GM19043 (cell line): ENCODE measurements at regions not wholly inside any gene's neighbourhood (a gene's known extent, or its start where the extent isn't known, plus 50 kb on each side); places are given as distances from the start of the nearest gene placed in this dataset.

Experiments
- ATAC-seq: cut with Tn5 transposase; IDR thresholded peaks from one replicate; pipeline ENCODE4 v1.9.1; 2021; ENCODE audit warnings: low read depth; ENCODE audit not compliant: unreplicated experiment

DNA sequence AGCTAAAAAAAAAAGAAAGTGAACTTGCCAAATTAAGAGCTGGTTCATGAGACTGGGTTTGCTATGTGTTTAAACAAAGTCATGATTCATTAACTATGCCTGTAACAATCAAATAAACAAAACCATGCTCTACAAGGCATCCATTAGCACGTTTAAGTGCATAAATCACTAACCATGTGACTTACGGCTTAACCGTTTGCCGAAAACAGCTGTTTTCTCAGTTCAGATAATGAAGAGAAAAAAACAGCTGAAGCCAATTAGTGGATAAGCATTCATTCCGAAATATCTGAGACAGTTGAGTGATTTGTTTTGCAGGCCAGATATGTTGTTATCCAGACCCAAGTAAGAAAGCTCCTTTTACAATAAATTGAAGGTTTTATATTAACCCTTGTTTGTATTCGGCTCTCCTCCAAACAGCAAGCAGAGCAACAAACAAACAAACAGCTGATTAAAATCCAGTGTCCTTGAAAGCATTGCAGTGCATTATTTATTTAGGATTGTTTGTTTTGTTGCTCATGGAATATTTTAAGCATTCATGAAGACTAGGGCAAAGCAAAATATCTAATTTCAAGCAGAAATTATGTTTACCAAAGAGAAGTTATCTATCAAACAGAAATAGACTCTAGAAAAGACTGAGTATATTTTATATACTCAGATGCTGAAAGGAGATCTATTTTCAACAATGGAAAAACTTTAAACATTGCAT, 343.5 kb downstream of the RFPL4B start:
- no peak for ATAC-seq

DNA sequence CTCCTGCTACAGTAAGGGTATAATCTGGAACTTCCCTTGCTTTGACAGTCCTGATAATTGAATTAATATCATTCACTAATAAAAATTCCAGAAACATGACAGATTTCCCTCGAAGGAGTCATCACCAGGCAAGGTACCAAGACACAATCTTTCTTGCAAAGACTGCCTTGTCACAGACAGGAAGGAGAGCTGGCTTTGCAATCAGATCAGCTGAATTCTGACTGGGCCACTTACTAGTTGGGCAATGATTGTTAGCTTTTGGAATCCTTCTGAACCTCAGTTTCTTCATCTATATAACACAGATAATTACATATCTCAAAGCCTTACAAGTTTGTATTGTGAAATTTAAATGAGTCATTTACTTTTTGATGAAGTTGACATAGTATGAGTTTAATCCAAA, 344.2 kb downstream of the RFPL4B start:
- no peak for ATAC-seq

DNA sequence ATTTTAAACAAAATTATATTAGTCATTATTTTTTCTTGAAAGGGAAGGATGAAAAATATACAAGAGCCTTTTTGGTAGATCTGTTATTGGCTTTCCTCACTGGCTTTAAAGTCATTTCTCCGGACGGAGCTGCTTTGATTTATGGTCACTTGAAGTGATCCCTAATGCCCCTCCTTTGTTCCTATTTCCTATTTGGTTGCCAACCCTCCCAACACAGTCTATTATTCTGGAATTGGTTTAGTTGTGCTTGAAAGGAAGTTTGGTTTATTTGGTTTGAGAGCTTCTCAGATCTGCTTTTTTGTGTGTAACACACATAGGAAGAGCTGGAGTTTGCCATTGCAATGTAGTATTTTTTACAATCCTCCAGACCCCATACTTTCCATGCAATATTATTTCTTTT, 347.9 kb downstream of the RFPL4B start:
- ATAC-seq: no peak

GRCh38 chr6:112697265-112697664, 350.1 kb downstream of the RFPL4B start:
- no peak for ATAC-seq

- no peak for ATAC-seq
Observed at GRCh38 chr6:112701201-112701600, 354.1 kb downstream of the RFPL4B start.

- ATAC-seq: no peak
Observed at GRCh38 chr6:112710710-112711109, 363.6 kb downstream of the RFPL4B start.

DNA sequence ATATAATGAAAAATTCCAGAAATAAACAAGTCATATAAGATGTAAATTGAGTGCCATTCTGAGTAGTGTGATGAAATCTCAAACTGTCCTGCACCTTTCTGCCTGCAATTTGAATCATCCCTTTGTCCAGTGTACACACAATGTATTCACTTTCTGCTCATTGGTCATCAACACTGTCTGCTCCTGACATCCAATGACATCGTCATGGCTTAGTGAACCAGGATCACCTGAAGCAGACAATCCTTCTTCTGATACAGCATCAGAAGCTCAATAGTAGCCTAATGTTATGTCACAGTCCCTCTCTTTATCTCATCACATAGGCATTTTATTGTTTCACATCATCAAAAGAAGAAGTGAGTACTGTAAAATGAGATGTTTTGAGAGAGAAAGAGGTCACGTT, 366.3 kb downstream of the RFPL4B start:
- ATAC-seq: no peak

GRCh38 chr6:112717401-112717800, 370.3 kb downstream of the RFPL4B start:
- no peak for ATAC-seq

DNA sequence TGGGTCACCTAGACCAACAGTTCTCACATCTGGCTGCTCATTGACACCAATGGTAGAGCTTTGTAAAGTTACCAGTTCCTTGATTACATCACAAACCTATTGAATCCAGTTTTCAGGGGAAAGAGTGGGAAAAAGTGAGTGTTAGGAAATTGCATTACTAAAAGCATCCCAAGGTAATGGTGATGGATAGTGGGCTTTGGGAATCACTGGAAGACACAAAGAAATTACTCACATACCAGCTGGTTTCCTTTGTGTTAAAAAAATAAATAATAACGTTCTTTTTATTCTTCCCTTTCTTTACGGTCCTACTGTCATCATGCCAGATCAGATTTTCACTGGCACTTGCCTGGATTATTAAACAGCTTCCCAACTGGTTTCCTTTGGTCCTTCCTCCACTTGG, 370.7 kb downstream of the RFPL4B start:
- ATAC-seq: no peak

GRCh38 chr6:112725541-112726085, 378.5 kb downstream of the RFPL4B start:
- no peak for ATAC-seq

DNA sequence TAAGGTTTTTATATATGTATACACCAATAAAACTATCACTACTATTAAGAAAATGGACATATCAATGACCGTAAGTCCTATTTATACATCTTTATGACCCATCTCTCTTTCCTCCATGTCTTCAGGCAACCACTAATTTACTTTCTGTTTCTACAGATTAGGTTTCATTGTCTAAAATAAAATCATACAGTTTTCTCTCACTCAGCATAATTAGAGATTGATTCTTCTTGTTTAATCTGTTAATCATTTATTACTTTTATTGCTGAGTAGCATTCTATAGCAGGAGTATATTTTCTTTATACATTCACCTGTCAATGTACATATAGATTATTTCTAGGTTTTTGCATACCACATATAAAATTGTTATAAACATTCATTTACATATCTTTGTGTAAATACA, 388.0 kb downstream of the RFPL4B start:
- ATAC-seq: no peak

GRCh38 chr6:112739766-112740165, 392.6 kb downstream of the RFPL4B start:
- ATAC-seq: no peak

GRCh38 chr6:112743323-112743722, 396.2 kb downstream of the RFPL4B start:
- no peak for ATAC-seq

DNA sequence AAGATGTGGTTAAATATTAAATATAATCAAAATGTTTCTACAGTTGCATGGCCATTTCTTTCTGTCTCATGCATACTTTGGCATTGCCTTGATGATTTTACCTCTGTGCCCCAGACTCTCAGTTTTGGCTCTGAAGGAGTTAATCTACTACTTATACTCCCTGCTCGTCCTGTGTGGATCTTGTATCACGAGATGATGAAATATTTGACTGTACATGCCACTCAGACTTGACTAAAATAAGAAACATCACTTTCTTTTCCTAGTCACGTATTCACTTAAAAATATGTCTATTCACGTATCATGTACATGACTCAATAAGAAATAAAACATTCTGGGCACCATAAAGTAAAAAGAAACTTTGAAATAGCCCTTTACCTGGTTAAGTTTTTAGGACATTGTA, 397.7 kb downstream of the RFPL4B start:
- no peak for ATAC-seq

GRCh38 chr6:112745765-112746164, 398.6 kb downstream of the RFPL4B start:
- ATAC-seq: no peak

GRCh38 chr6:112749673-112750072, 402.5 kb downstream of the RFPL4B start:
- no peak for ATAC-seq

DNA sequence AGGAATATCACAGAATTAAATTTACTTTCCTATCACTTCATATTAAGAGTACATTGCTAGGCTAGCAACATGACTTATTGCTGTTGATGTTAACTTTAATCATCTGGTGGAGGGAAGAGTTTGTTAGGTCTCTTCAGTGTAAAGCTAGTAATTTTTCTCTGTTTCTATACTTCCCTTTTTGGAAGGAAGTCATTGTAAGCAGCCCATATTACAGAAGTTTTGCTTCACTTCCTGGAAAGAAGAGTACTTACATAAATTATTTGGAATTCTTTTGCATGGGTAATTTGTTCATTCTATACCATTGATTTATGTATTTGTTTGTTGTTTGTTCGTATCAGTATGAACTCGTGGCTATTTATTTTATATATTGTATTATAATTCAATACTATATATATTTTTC, 405.2 kb downstream of the RFPL4B start:
- no peak for ATAC-seq

GRCh38 chr6:112752791-112753190, 405.7 kb downstream of the RFPL4B start:
- no peak for ATAC-seq

DNA sequence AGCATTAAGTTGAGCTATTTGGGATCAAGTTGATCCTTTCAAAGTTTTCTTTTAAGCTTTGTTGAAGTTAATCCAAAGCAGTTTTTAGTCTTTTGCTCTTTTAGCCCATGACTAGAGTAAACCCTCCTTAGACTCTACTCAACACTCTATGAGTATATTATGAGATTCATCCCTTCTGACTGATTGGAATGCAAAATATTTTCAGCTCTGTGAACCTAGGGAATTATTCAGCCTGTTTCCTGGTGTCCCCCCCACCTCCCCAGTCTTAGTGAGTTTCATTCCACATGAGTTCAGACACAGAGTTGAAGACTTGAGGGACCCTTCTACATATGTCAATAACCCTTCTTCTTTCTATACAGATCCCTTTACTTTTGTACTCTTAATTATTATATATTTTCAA, 413.7 kb downstream of the RFPL4B start:
- no peak for ATAC-seq

- no peak for ATAC-seq
Observed at GRCh38 chr6:112761740-112762139, 414.6 kb downstream of the RFPL4B start.

DNA sequence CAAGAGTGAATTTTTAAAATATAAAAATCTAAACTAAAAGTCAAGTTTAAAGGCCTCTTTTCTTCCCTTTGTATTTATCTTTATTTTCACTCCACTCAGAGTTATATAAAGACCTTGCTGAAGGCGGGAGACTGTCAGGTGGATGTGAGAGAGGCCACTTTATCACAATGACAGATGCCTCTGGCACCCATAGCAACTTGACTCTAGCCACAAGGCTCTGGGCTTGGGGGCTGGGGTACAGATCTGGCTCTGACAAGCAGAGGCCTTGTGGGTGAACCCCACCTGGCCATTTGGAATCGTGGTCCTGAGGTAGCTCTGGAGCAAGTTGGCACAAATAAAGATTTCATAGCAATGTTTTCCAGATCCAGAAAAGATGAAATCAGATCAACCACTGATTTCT, 417.2 kb downstream of the RFPL4B start:
- no peak for ATAC-seq

DNA sequence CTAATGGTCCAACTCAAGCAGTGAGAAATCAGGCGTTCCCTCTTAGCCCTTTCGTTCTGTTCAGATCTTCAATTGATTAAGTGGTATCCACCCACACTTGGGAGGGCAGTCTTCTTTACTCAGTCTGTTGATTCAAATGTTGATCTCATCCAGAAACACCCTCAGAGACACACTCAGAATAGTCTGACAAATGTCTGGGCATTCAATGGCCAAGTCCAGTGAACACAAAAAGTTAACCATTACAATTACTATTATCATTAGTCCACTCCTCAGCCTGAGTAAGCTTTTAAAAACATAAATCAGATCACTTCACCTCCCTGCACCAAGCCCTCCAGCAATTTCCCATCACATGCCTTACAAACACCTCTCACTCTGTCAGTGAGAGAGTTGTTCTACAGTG, 423.2 kb downstream of the RFPL4B start:
- ATAC-seq: no peak

- no peak for ATAC-seq
Observed at GRCh38 chr6:112773187-112773586, 426.1 kb downstream of the RFPL4B start.
